Ovary (tissue), 7 donors: ENCODE measurements at regions not wholly inside any gene's neighbourhood (a gene's known extent, or its start where the extent isn't known, plus 50 kb on each side); places are given as distances from the start of the nearest gene placed in this dataset.

ENCODE experiments used
- DNase-seq, 5 donors: peaks; one replicate each; pipeline ENCODE4 v3.0.0-alpha.2; 2019 to 2020
- H3K27ac ChIP-seq, 2 donors: fragments of 200-600 bp; one replicate each; pipeline versions ENCODE4 v1.5.1 to v1.8.0; 2019 to 2022
- H3K27me3 ChIP-seq: fragments of 200-600 bp; one replicate; pipeline ENCODE4 v1.8.0; 2022
- H3K36me3 ChIP-seq: fragments of 200-600 bp; sonication (generic); one replicate; pipeline ENCODE4 v1.5.1; 2019
- H3K4me1 ChIP-seq: one replicate; pipeline ENCODE4 v1.8.1; 2013; ENCODE audit warnings: mild to moderate bottlenecking, moderate library complexity; ENCODE audit not compliant: insufficient read depth
- H3K4me3 ChIP-seq: fragments of 200-600 bp; sonication (generic); one replicate; pipeline ENCODE4 v1.5.1; 2017
- H3K9me3 ChIP-seq, 2 donors: fragments of 200-600 bp in 1 of 2; sonication (generic) in 1 of 2; one replicate each; pipeline versions ENCODE4 v1.5.1 to v1.8.1; 2013 to 2019; ENCODE audit warnings: mild to moderate bottlenecking in 1 of 2, moderate library complexity in 1 of 2
- CTCF ChIP-seq, 3 donors: fragments of 450-650 bp in 2 of 3; fragments of 200-600 bp in 1 of 3; IDR thresholded peaks; one replicate each; pipeline versions ENCODE4 v1.5.1 to v1.8.0; 2016 to 2022; ENCODE audit warnings: antibody characterized with exemption in 3 of 3, mild to moderate bottlenecking in 1 of 3
- EP300 ChIP-seq: sonication (generic); formaldehyde crosslinking; IDR thresholded peaks from one replicate; pipeline ENCODE4 v1.6.1; 2017; ENCODE audit warnings: antibody characterized with exemption
- POLR2A ChIP-seq: fragments of 450-650 bp; IDR thresholded peaks from one replicate; pipeline ENCODE4 v1.6.1; 2017; ENCODE audit warnings: antibody characterized with exemption, mild to moderate bottlenecking, moderate library complexity
- WGBS, 3 donors: extraction: QIAGEN DNeasy Blood & Tissue Kit in 1 of 3; methylation state at CpG; one replicate each; pipeline versions ENCODE4 v1.1.5 to v1.1.7; 2013 to 2017; 5-methylcytosine and 5-hydroxymethylcytosine counted together
- intact Hi-C, 4 donors: fragments of 100-400 bp; cut with DNase I; formaldehyde crosslinking; loops; one replicate each; pipeline versions ENCODE4 v1.11.0 to v1.15.1; 2022 to 2023
- donor health status: DM: no; HTN: no; CAD: no; lungs with moderate emphysema.
- donor health status: DM: no; HTN: no; CAD: no.
- donor health status: Bipolar disorder and iron deficiency.
- donor health status: DM: no; HTN: no; CAD: no.
- donor health status: DM: yes; HTN: yes; CAD: no.

GRCh38 chr10:121133901-121134300 lies 282.7 kb downstream of the WDR11 start:
- Histone ChIP-seq H3K4me3 (no peak overlapping the region), H3K27ac (no peak overlapping the region), H3K27me3 (no peaks in the 10 kb centered on the region), H3K36me3 (no peaks in the 10 kb centered on the region), H3K9me3 (no peaks in the 10 kb centered on the region), H3K4me1 (peaks cover 3% of the 10 kb centered on the region)
- intact Hi-C loops, result no loop called here
- no peak for DNase-seq
- TF ChIP-seq CTCF (IDR thresholded peaks at IDR 0.05) (no peak), POLR2A (no peak), EP300 (no peak)
- WGBS, 3 donors, result 86 to 88% (median 88%) methylated on average over 7 of the region's 7 CpGs

- WGBS, 3 donors, result 97 to 100% (median 100%) methylated on average over 1 of the region's 1 CpG
- no peak overlapping the region for H3K27ac ChIP-seq
- no peak overlapping the region for H3K4me3 ChIP-seq
- no peaks in the 10 kb centered on the region for H3K36me3 ChIP-seq
- TF ChIP-seq POLR2A (no peak), CTCF (IDR thresholded peaks at IDR 0.05) (no peak), EP300 (no peak)
- peaks cover 3% of the 10 kb centered on the region for H3K4me1 ChIP-seq
- H3K27me3 ChIP-seq, result no peaks in the 10 kb centered on the region
- H3K9me3 ChIP-seq, result no peaks in the 10 kb centered on the region
- DNase-seq, result no peak
- intact Hi-C loops, result no loop called here
These were observed 283.5 kb downstream of the WDR11 start for GRCh38 chr10:121134711-121135110.

- no peaks in the 10 kb centered on the region for H3K9me3 ChIP-seq
- TF ChIP-seq POLR2A (no peak), EP300 (no peak), CTCF (IDR thresholded peaks at IDR 0.05) (no peak)
- no peak for DNase-seq
- intact Hi-C loops, result no loop called here
- no peaks in the 10 kb centered on the region for H3K27me3 ChIP-seq
- WGBS, 3 donors, result 92 to 94% (median 93%) methylated on average over 4 of the region's 4 CpGs
- H3K4me1 ChIP-seq, result peaks cover 3% of the 10 kb centered on the region
- H3K27ac ChIP-seq, result no peak overlapping the region
- no peak overlapping the region for H3K4me3 ChIP-seq
- no peaks in the 10 kb centered on the region for H3K36me3 ChIP-seq
These were observed 284.4 kb downstream of the WDR11 start for GRCh38 chr10:121135512-121135911.

DNA sequence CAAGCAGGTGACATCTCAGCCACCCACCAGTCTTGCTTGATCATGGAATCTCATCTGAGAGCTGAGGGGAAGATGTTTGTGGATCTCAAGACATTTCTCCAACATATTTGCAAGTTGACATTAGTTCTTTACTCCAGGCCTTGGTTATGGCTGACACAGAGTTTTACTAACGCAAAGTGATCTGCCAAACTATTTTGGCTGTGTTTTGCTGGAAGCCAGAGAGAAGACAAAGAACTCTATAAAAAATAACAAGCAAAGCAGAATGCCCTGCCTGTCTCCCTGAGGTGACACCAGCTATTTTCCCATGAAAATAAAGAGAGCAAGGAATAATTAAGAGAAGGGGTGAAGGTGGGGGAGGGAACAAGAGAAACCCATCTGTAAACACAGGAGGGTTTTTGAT lies 286.4 kb downstream of the WDR11 start:
- no peak for DNase-seq
- Histone ChIP-seq H3K27ac (no peak overlapping the region), H3K9me3 (no peaks in the 10 kb centered on the region), H3K4me1 (no peaks in the 10 kb centered on the region), H3K4me3 (no peak overlapping the region), H3K27me3 (no peaks in the 10 kb centered on the region), H3K36me3 (no peaks in the 10 kb centered on the region)
- 18 to 29% (median 29%) methylated on average over 1 of the region's 1 CpG for WGBS, 3 donors
- TF ChIP-seq CTCF (IDR thresholded peaks at IDR 0.05) (no peak), POLR2A (no peak), EP300 (no peak)
- intact Hi-C loops, result no loop called here
